Pons (tissue), 1 donor: ENCODE measurements at regions not wholly inside any gene's neighbourhood (a gene's known extent, or its start where the extent isn't known, plus 50 kb on each side); places are given as distances from the start of the nearest gene placed in this dataset.
"Not testable (repeated sequence)": the region's sequence is repeated elsewhere in the genome, so short reads cannot be mapped to it uniquely, and the experiment has no call there.

Experiments used
- DNase-seq: peaks from one replicate; pipeline ENCODE4 v3.0.0-alpha.2; 2016; ENCODE audit warnings: low spot score

- DNase-seq, result no peak
These were observed 76.9 kb upstream of the EED start for GRCh38 chr11:86167499-86168164.

DNA sequence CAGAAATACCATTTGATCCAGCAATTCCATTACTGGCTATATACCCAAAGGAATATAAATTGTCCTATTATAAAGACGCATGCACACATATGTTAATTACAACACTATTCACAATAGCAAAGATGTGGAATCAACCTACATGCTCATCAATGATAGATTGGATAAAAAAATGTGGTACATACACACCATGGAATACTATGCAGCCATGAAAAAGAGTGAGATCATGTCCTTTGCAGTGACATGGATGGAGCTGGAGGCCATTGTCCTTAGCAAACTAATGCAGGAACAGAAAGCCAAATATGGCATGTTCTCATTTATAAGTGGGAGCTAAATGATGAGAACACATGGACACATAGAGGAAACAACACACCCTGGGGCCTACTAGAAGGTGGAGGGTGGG lies 78.3 kb upstream of the EED start:
- not testable (repeated sequence) for DNase-seq

DNA sequence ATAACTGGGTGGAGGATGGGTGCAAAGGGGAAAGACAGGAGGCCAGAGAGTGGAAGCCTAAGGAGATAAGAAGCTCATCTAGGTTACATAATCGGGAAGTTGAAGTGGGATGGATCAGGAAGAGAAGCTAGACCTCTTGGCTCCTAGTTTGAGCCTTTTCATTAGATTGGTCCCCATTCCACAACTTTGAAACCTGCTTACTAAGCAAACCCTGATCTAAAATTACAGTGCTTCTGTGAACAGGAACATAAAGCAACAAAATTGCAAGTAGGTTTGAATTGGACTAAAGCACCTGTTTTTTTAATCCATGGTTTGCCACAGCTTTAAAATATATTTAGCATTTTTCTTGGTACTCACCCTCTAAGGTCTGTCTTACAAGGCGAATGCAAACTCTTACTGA lies 80.4 kb upstream of the EED start:
- DNase-seq, result no peak

DNA sequence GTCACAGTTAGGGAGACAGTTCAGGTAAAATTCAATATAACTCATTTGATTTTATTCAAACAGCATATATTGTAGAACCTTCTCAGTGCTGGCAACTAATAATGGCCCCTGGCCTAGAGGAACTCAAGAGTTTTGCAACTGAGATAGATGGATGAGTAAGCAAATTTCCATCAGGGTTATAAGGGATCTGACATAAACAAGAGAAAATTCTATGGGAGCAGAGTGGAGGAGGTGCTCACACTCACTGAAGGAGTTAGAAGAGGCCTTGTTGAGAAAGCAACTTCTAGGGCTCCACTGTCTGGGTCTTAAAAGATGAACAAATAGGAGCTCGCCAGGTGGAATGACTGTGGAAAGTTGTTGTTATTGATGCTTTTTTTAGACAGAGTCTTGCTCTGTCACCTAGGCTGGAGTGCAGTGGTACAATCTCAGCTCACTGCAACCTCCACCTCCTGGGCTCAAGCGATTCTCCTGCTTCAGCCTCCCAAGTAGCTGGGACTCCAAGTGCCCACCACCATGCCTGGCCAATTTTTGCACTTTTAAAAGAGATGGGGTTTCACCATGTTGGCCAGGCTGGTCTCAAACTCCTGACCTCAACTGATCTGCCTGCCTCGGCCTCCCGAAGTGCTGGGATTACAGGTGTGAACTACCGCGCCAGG lies 81.2 kb upstream of the EED start:
- DNase-seq, result not testable (repeated sequence)

- no peak for DNase-seq
These were observed 82.3 kb upstream of the EED start for GRCh38 chr11:86162239-86162638.

GRCh38 chr11:86161837-86162236 lies 82.7 kb upstream of the EED start:
- no peak for DNase-seq

- no peak for DNase-seq
These were observed 83.2 kb upstream of the EED start for GRCh38 chr11:86161336-86161735.

DNA sequence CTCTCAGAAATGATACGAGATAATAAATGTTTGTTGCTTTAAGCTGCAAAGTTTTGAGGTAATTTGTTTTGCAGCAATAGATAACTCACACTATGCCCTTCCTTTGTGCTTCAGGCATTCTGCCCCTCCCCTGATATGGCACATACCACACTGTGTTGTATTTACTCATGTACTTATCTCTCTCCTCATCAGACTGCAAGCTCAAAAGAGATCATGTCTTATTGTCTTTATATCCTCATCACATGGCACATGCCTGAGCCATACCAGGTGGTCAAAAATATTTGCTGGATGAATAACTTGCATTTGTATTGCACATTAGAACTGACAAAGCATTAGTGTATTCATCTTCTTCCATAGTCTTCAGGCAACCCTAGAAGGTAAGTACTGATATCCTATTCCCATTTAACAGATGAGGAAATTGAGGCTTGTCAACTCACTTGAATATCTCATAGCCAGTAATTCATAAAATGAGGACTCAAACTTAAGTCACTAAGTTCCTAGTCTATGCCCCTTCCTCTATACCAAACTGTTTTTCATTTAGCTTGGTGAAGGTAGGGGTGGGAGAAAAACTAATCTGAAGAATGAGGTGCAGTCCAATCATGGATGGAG lies 83.9 kb upstream of the EED start:
- no peak for DNase-seq

DNA sequence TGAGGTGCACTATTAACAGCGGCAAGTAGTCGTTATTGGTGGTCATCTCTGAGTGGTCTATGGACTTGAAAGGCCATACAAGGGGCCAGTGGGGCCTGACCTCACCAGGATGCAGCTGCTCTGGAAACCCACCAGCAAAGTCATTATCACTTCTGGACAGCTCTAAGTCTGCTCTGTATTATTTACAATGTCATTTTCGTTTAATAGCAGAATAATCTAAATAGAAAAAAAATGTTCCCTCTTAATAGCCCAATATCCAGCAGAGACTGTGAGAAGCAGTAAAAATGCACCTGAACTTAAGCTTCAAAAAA lies 85.0 kb upstream of the EED start:
- no peak for DNase-seq

DNA sequence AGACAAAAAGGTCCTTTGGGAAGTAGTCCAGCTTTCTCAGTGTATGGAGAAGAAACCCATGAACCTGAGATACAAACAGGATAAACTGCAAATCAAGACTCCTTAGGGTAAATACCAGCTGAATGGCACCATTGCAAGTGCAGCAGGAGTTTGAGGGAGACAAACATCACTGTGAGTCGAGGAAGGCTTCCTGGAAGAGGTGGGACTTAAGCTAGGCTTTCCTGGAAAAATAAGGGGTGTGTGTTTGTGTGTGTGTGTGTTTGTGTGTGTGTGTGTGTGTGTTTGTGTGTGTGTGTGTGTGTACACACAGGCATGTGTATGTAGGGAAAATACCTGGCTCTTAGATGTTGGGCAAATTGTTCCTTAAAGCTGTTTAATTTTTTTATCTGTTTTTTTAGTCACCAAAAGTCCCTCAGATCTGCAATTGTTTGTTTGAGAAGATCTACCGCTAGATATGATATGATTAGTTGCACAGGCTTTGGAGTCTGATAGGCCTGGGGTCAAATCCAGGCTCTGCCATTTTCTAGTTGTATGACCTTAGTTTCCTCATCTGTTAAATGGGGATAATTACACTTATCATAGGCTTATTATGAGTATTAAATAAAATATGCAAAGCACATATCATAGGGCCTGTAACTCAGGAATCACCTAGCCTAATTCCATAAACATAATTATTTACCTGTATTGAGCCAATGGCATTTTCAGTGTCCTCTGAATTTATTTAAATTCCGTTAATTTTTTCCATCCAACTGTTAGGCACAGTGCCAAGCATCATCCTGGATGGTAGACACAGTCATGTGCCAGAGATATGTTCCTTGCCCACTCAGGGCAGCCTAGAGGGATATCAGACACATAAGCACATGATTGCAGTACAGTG lies 85.6 kb upstream of the EED start:
- no peak for DNase-seq

GRCh38 chr11:86157797-86158378 lies 86.7 kb upstream of the EED start:
- DNase-seq, result no peak

DNA sequence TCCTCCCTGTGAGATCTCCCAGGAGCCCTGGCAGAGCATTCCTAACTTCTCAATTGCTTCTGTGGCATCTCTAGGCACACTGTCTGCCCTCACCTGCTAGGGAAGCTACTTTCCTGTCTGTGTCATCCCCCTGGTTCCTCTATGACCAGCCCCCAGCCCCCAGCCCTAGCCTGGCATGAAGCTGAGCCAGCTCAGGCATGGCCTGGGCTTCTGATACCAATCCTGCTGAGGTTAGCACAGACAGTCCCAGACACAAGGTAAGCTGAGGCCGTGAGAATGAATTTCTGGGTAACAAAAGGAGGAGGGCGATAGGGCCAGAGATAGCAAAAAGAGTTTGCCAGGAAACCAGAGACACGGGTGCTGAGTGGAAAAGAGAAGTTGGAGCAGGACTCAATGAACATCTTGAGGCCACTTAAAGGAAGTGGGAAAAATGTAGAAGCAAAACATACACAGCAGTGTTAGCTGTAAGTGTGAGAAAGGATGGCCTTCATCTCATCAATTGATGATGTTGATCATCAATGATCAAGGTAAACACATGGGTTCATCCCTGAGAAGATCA lies 87.6 kb upstream of the PICALM start:
- DNase-seq, result no peak

GRCh38 chr11:86155200-86155844 lies 86.4 kb upstream of the PICALM start:
- no peak for DNase-seq

DNA sequence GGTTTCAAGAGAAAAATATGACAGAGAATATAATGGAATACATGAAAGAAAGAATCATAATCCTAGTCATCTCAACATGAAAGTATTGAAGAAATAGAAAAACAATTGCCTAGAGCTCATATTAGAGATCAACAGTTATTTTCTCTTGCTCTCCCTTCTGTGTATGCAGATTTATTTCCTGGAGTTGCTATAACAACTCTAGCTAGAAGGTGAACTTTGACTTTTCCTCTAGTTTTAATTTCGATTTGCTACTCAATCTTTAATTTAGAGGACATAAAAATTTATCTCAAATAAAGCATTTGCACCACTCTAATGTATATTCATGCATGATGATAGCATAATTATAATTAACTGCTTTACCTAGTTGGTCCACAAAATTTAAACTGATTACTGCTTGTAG lies 84.6 kb upstream of the PICALM start:
- no peak for DNase-seq

DNA sequence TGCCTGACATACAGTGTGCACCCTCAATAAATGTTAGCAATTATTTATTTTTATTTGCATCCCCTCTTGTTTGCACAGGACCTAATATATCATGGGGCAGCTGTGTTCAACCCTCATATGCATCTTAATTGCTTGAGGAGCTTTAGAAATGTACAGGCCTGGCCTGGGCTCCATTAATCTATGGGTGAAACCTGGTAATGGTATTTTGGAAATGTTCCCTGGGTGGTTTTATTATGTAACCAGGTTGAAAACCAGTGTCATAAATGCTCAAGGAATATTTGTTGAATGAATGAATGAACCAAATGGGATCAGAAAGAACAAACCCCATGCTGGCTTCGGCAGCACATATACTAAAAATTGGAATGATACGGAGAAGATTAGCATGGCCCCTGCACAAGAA lies 84.0 kb upstream of the PICALM start:
- no peak for DNase-seq

- peak; percentile 98 for DNase-seq
These were observed 83.3 kb upstream of the PICALM start for GRCh38 chr11:86152006-86152862.

GRCh38 chr11:86151174-86152005 lies 82.5 kb upstream of the PICALM start:
- DNase-seq, result peak; percentile 90

DNA sequence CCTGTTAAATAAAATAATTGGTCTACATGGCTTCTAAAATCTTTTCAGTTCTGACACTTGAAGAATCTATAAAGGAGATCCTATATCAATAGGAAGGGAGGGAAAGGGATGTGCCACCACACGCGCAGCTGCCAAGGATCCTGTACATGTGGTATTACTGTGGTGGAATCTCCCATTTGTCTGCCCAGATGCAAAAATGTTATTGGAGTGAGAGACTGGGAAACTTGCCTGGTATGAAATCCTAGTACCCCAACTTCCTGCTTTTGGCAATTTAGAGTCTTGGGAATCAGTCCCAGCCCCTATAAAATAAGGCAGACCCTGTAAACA lies 81.9 kb upstream of the PICALM start:
- DNase-seq, result no peak

- no peak for DNase-seq
These were observed 80.9 kb upstream of the PICALM start for GRCh38 chr11:86149792-86150191.

DNA sequence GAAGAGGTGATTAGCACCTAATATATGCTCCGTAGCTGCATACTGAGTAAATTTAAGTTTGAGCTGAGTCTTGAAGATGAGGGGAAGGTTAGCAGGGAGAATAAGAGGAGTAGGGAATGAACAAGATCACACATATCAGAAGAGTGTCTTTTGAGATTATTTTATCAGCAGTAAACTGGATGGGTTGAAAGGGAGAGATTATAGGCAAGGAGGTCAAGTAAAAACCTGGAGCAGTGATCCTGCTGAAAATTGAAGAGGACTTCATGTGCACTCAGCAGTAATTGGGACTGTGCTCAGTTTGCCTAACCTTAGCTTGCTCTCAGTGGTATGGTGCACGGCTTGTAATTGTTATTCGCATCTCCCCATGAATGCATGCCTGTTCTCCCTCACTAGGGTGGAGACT lies 79.5 kb upstream of the PICALM start:
- DNase-seq, result no peak
